Activated naive CD4-positive, alpha-beta T cell treated with anti-CD3 and anti-CD28 coated beads, Interleukin-2, amount 50 U/mL, for 72 hours (primary cell): ENCODE measurements at regions not wholly inside any gene's neighbourhood (a gene's known extent, or its start where the extent isn't known, plus 50 kb on each side); places are given as distances from the start of the nearest gene placed in this dataset.

Source experiments
- ATAC-seq, 2 donors: fragments of 150-1000 bp; cut with Tn5 transposase; 2 replicates each; pipeline ENCODE4 v1.10.0; 2021; ENCODE audit warnings: mild to moderate bottlenecking in 2 of 2, moderate library complexity in 2 of 2
- DNase-seq, 2 donors: peaks; one replicate each; pipeline ENCODE4 v3.0.0; 2021 to 2022; ENCODE audit warnings: low spot score in 2 of 2
- H3K27ac Mint-ChIP-seq, 2 donors: one replicate each; pipeline ENCODE4 v1.8.0; 2022; ENCODE audit warnings: mild to moderate bottlenecking in 2 of 2, mixed read lengths in 2 of 2
- H3K36me3 Mint-ChIP-seq, 2 donors: one replicate each; pipeline ENCODE4 v1.8.0; 2022; ENCODE audit warnings: mixed read lengths in 2 of 2
- H3K9me3 Mint-ChIP-seq, 2 donors: one replicate each; pipeline ENCODE4 v1.8.0; 2022; ENCODE audit warnings: mixed read lengths in 2 of 2

DNA sequence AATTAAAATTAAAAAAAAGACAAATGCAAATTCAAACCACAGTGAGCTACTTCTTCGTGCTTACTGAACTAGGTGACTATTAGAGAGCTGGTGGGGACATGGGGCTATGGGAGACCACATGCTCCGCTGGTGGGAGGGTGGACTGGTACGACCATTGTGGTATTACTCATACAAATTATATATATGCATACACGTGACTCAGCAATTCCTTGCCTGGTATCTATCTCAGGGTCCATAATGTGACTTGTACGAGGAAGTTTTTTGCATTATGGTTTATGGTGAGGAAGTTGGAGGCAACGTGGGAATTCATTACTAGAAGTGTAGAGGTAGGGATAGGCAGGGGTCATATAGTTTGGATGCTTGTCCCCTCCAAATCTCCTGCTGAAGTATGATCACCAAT, 1112.7 kb downstream of the TYW1 start:
- Mint-ChIP-seq H3K9me3 (peaks cover 20 to 28% of the 10 kb centered on the region in 2 donors), H3K36me3 (peaks cover 0 to 4% of the 10 kb centered on the region in 2 donors), H3K27ac (no peak overlapping the region)
- DNase-seq (no peak), ATAC-seq (no peak)

DNA sequence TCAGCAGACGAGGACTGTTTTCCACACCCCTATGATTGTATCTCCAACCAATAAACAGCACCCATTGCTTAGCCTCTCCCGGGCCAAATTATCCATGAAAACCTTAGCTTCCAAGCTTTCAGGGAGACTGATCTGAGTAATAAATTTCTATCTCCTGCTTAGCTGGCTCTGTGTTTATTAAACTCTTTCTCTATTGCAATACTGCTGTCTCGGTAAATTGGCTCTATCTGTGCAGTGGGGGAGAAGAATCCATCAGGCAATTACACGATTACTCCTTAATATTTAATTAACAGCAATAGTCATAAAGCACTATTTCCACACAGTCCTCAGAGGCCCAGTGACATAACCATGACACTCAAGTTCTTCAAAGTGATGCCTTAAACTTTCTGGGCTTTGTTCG, 1122.8 kb downstream of the TYW1 start:
- DNase-seq: no peak
- Mint-ChIP-seq H3K27ac (no peak overlapping the region), H3K9me3 (peaks cover 43 to 50% of the 10 kb centered on the region in 2 donors), H3K36me3 (peaks cover 9 to 33% of the 10 kb centered on the region in 2 donors)
- no peak for ATAC-seq

DNA sequence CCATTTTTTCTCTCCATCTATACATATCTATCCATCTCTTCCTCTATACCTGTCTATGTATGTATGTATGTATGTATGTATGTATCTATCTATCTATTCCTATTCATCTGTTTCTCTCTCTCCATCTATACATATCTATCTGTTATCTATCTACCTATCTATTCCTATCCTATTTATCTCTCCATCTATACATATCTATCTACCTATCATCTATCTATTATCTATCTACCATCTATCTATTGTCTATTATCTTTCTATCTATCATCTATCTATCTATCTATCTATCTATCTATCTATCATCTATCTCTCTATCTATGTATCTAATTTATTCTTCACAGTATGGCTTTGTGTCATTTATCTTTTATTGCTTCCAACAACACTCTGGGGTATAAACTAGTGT, 1124.4 kb downstream of the TYW1 start:
- ATAC-seq (no peak), DNase-seq (no peak)
- H3K9me3 Mint-ChIP-seq: peaks cover 39 to 52% of the 10 kb centered on the region in 2 donors
- peaks cover 9 to 33% of the 10 kb centered on the region in 2 donors for H3K36me3 Mint-ChIP-seq
- no peak overlapping the region for H3K27ac Mint-ChIP-seq

DNA sequence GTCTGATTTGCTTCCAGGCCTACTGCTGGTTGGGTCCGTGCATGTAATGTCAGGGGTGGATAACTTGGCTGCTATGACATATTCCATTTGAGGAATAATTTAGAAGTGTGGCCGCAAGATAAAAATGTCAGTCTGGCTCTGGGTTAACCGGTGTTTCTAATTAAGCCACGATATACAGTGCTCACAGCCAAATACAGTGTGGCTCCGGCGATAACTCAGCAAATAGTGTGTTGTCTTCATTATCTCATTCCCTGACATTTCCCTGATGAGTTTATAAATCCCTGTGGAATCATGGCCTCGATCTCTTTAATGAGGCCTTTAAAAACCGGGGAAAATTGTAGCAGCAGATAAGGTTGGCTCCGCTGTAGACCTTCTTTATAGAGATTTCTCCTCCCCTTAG, 1125.0 kb downstream of the TYW1 start:
- ATAC-seq: no peak
- DNase-seq: no peak
- peaks cover 35 to 50% of the 10 kb centered on the region in 2 donors for H3K9me3 Mint-ChIP-seq
- H3K36me3 Mint-ChIP-seq: peaks cover 9 to 33% of the 10 kb centered on the region in 2 donors
- H3K27ac Mint-ChIP-seq: no peak overlapping the region

DNA sequence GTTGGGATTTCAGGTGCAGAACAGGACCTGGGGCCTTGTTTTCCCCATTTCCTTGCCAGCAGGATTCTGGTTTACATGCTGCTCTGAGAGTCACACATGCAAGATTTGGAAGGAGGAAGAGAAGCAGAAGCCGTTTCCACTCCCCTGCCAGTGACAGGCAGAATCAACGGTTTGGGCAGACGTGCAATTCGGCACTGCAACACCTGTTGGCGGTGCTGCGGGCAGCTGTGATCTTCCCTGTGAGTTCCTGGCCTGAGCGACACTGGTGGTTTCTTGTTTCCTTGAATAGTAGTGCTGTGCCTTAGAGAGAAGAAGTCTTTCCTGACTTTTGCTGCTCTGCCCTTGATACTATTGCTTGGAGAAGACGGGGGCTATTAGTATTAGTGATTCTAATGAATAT, 1126.2 kb downstream of the TYW1 start:
- no peak overlapping the region for H3K27ac Mint-ChIP-seq
- H3K36me3 Mint-ChIP-seq: peaks cover 9 to 33% of the 10 kb centered on the region in 2 donors
- peaks cover 33 to 50% of the 10 kb centered on the region in 2 donors for H3K9me3 Mint-ChIP-seq
- ATAC-seq: no peak
- DNase-seq: no peak

DNA sequence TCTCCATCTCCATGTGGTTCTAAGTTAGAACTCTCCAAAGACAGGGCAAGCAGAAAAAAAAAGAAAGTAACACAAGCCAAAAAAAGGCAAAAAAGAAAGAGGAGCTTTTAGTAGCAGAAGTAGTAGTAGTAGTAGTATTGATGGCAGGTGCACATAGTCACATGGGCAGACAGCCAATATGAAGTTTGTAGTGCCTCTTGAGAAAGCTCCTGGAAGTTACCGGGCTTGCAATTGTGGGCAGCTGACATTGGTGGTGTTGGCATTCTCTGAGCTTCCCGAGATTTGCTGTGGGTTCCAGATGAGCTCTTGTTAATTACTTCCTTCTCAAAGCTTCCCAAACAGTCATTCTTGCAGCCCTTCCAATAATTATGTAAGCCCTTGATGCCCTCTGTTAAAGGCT, 1128.5 kb downstream of the TYW1 start:
- Mint-ChIP-seq H3K36me3 (peaks cover 0 to 14% of the 10 kb centered on the region in 2 donors), H3K9me3 (peaks cover 20 to 35% of the 10 kb centered on the region in 2 donors), H3K27ac (no peak overlapping the region)
- no peak for ATAC-seq
- DNase-seq: no peak

DNA sequence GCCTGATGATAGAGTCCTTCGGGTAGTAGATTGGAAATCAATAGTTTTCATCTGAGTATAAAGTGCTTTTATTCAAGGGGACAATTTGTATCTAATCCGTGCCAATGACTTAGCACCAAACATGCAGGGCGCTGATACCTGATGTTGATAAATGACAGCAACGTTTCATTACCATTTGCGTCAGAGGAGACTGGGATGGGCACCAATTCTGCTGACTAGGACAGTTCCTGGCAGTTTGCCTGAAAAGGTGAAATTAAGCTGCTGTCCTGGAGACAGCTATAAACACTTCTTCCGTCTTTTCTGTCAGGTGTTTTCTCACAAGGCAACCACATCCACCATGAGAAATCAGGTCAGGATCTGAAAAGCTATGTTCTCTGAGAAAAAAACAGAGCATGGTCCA, 1136.4 kb downstream of the TYW1 start:
- DNase-seq (no peak), ATAC-seq (no peak)
- no peak overlapping the region for H3K27ac Mint-ChIP-seq
- no peaks in the 10 kb centered on the region for H3K36me3 Mint-ChIP-seq
- peaks cover 16 to 18% of the 10 kb centered on the region in 2 donors for H3K9me3 Mint-ChIP-seq

DNA sequence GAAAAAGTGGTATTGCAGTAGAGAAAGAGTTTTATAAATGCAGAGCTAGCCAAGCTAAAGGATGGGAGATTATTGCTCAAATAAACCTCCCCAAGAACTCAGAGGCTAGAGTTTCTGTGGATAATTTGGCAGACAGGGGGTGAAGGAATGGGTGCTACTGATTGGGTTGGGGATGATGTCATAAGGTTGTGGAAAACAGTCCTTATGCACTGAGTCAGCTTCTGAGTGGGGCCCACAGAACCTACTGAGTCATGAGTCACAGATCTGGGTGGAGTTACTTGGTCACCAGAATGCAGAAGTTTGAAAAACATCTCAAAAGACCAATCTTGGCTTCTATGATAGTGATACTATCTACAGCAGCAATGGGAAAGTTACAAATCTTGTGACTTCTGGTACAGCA, 1146.7 kb downstream of the TYW1 start:
- no peak for ATAC-seq
- H3K9me3 Mint-ChIP-seq: peaks cover 21 to 33% of the 10 kb centered on the region in 2 donors
- peaks cover 5 to 12% of the 10 kb centered on the region in 2 donors for H3K36me3 Mint-ChIP-seq
- H3K27ac Mint-ChIP-seq: no peak overlapping the region
- no peak for DNase-seq

DNA sequence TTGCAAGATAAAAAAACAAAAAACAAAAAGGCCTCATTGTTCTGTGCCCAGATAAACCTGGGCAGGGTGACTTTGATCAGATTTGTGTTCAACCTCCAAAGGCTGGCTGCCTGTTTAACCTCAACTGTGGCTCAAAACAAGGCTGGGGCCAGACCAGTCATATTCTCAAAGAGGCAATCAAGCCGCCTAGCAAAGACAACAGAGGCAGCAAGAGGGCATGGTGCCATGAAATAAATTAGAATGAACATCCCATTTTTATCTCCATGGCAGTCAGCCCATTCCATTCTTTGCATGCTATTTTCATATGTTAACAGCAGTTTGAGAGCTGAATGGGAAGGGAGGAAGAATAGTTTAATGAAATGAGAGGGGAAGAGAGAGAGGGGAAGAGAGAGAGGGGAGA, 1150.3 kb downstream of the TYW1 start:
- no peak for ATAC-seq

DNA sequence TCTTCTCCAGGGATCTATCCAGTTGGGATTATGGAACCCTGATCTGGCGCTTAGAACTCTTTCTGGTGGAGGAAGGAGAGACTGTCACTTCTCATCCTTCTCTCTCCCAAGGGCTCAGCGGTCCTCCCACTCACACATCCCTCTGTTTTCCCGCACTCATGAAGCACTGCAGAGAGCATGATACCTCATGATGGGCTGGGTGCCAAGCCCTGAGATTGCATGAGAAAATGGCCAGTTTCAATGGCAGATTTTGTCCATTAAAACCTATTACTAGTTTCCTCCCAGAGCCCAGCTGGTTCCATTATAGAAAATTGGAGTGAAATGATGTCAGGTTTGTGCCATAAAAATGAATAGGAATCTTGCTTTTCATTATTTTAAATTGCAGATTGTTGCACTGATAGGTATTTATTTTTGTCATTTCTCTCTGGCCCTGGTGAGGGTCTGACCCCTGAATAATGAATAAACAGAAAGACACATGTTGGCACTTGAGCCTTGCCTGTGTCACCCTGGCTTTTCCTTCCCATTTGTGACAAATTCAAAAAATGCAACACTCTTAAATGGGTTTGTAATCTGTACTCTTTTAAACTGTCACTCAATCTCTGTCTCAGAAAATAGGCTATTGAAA, 1151.1 kb downstream of the TYW1 start:
- ATAC-seq (no peak), DNase-seq (no peak)
- Mint-ChIP-seq H3K9me3 (peaks cover 22 to 32% of the 10 kb centered on the region in 2 donors), H3K27ac (no peak overlapping the region), H3K36me3 (peaks cover 6 to 13% of the 10 kb centered on the region in 2 donors)

More for the DNA sequence above, 1150.3 kb downstream of the TYW1 start:
- DNase-seq: no peak
- H3K9me3 Mint-ChIP-seq: peaks cover 19 to 33% of the 10 kb centered on the region in 2 donors
- peaks cover 6 to 13% of the 10 kb centered on the region in 2 donors for H3K36me3 Mint-ChIP-seq
- H3K27ac Mint-ChIP-seq: no peak overlapping the region

DNA sequence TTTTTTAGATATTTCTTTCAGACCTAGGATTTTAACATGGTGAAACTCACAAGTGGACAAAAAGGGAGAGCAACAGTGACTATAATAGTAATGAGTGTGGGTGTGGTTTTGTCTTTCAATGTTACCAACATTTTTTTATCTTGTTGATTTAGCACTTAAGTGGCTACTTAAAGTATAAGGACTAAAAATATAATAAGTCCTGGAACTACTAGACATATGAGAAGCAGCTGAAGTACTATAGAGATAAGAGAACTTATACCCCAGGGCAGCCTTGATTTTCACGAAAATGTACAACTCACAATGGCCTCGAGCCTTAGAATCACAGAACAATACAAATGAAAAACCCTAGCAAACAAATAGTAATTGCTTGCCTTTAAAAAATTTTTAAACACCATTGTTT, 1151.8 kb downstream of the TYW1 start:
- ATAC-seq (no peak), DNase-seq (no peak)
- Mint-ChIP-seq H3K27ac (no peak overlapping the region), H3K9me3 (peaks cover 22 to 27% of the 10 kb centered on the region in 2 donors), H3K36me3 (peaks cover 6 to 13% of the 10 kb centered on the region in 2 donors)

DNA sequence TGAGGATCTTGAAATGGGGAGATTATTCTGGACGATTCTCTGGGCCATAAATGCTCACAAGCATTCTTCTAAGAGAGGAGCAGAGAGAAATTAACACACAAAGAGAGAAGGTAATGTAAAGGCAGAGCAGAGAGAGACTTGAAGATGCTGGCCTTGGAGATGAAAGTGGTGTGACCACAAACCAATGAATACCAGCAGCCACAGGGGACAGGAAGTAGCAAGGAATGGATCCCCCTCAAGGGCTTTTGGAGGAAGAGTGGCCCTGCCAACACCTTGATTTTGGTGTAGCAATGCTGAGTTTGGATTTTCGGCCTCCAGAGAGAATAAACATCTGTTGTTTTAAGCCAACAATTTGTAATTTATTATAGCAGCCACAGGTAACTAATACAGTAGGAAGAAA, 1155.6 kb downstream of the TYW1 start:
- ATAC-seq: no peak
- H3K9me3 Mint-ChIP-seq: peaks cover 11 to 16% of the 10 kb centered on the region in 2 donors
- no peak for DNase-seq
- no peak overlapping the region for H3K27ac Mint-ChIP-seq
- peaks cover 0 to 13% of the 10 kb centered on the region in 2 donors for H3K36me3 Mint-ChIP-seq

DNA sequence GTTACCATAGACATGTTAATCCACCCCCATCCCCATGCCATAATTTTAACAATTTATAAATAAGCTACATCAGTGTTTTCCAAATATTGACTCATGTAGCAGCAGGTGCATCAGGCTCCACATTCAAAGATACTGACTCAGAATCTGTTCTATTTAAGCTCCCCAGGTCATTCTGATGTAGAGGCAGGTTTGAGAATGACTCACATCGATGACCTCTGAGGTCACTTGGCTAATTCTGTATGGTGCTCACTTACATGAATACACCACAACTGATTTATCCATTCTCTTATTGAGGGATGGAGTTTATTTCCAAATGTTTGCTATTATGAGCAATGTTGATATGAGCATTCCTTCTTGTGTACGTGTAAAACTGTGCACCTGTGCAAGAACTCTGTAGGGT, 1159.0 kb downstream of the TYW1 start:
- ATAC-seq: no peak
- Mint-ChIP-seq H3K27ac (no peak overlapping the region), H3K9me3 (peaks cover 11 to 14% of the 10 kb centered on the region in 2 donors), H3K36me3 (no peaks in the 10 kb centered on the region)
- DNase-seq: no peak

DNA sequence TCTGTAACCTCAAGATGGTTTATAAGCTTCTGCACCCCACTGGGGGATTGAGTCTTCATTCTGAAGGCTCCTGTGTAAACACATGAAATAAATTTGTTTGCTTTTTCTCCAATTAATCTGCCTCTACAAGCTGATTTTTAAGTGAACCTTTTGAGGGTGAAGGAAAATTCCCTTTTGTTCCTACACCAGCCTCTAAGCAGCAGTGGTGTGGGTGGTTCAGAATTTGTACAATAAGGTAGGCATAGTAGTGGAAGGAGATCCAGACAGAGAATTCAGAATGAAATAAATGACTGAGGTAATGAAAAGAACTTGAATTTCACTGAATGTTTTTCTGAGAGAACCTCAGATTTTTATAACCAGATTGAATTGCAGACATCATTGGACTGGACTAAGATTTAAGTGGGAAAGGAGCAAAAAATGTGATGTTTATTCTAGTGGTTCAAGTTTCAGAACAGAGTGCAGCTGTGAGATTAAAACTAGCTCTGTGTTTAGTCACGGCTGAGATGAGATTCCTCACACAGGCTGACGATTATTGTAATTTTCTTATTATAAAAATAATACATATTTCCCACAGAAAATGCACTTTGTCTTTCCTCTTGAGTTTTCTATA, 1162.2 kb downstream of the TYW1 start:
- H3K9me3 Mint-ChIP-seq: peaks cover 10 to 12% of the 10 kb centered on the region in 2 donors
- no peaks in the 10 kb centered on the region for H3K36me3 Mint-ChIP-seq
- no peak for ATAC-seq
- DNase-seq: no peak
- no peak overlapping the region for H3K27ac Mint-ChIP-seq

DNA sequence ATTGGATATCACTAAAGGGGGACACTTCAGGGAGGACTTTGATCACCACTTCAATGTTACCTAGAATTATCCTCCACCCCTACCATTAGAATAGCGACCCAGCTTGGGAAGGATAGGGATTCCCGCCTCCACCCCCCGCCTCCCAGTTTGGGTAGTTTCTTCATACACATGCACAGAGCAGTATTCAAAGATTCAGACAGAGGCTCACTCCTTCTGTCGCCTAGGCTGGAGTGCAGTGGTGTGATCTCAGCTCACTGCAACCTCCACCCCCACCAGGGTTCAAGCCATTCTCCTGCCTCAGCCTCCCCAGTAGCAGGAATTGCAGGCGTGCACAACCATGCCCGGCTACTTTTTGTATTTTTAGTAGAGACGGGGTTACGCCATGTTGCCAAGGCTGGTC, 1166.1 kb downstream of the TYW1 start:
- ATAC-seq (no peak), DNase-seq (no peak)
- Mint-ChIP-seq H3K36me3 (peaks cover 0 to 8% of the 10 kb centered on the region in 2 donors), H3K9me3 (peaks cover 20 to 23% of the 10 kb centered on the region in 2 donors), H3K27ac (no peak overlapping the region)

DNA sequence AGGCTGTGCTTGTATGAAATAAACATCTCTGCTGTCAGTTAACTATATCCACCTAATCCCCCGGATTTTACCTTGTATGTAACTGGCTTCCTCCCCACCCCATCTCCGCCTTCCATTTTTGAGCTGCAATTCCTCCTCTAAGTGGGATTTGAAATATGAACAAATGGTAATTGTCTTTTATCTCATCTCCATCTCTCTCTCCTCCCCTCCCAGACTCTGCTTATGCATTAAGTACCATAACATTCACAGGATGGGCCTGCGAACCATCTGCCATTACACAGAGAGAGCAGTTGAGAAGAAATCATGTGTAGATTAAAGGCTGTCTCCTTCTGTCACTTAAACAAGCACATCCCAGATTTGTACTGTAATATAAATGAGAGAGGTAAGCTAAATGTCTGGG, 1169.9 kb downstream of the TYW1 start:
- ATAC-seq (no peak), DNase-seq (no peak)
- peaks cover 19 to 20% of the 10 kb centered on the region in 2 donors for H3K9me3 Mint-ChIP-seq
- peaks cover 0 to 8% of the 10 kb centered on the region in 2 donors for H3K36me3 Mint-ChIP-seq
- H3K27ac Mint-ChIP-seq: no peak overlapping the region

DNA sequence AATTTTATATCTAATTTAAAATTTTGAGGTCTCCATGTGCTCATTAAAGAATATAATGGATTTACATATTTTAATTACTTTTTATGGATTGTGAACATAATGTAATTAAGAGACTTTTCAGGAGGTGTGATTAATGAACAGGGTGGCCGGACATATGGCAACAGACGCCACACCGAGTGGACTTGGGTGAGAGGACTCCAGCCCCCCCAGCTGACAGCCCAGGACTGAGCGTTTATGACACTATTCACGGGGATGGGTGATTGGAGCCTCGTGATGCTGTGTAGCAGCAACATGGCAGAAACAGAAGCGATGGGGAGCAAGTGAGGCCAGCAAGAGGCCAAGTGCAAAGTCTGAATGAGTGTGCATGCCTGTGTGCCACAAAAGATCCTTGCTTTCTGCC, 1176.9 kb downstream of the TYW1 start:
- Mint-ChIP-seq H3K36me3 (no peaks in the 10 kb centered on the region), H3K9me3 (peaks cover 9 to 14% of the 10 kb centered on the region in 2 donors), H3K27ac (no peak overlapping the region)
- ATAC-seq: no peak
- no peak for DNase-seq

DNA sequence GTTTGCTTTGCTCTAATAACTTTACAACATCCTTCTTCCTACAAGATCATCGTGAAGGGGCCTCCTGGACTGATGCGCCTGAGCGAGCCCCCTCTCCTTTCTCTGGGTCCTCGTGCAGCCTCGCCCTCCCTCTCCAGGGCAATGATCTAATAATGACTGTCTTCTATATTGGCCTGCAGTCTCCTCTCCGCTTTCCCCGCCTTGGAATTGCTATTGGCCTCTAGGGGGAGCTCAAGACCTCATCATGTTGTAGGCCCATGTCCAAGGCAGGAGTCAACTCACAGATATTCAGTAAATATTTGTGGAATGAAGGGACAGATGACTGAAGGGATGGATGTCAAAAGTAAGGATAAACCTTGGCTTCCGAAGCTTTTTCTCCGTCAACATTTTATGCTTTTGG, 1180.3 kb downstream of the TYW1 start:
- H3K36me3 Mint-ChIP-seq: no peaks in the 10 kb centered on the region
- peak in 1 of 2 donors; percentile 26 for DNase-seq
- peaks cover 11 to 22% of the 10 kb centered on the region in 2 donors for H3K9me3 Mint-ChIP-seq
- ATAC-seq: no peak
- no peak overlapping the region for H3K27ac Mint-ChIP-seq
